ENCODE measurements at regions not wholly inside any gene's neighbourhood (a gene's known extent, or its start where the extent isn't known, plus 50 kb on each side); places are given as distances from the start of the nearest gene placed in this dataset.

DNA sequence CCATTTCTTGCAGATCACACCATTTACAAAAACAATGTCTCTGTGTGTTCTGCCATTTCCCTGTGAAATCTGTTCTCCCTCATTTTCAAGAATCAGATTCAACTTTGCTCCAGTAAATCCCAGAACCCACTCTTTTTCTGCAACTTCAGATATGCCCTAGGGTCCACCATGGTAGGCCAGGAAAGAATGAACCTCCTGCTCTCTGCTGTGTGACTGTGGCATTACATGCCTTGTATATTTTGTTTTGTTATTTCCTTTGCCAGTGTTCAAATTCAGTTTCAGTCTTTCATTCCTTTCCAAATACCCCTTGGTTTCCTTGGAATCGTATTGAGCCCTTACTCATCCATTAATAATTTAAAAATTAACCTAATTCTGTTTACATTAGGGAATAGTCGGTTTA lies 290.2 kb upstream of the VCX start:
- H3K4me3 ChIP-seq, result no peak overlapping the region
- H3K9me3 ChIP-seq, result no peaks in the 10 kb centered on the region
- no peaks in the 10 kb centered on the region for H3K27me3 ChIP-seq
- no peak overlapping the region for H3K27ac ChIP-seq
- TF ChIP-seq POLR2AphosphoS5 (IDR thresholded peaks at IDR 0.05), result no peak
- TF ChIP-seq, protein P1, sequence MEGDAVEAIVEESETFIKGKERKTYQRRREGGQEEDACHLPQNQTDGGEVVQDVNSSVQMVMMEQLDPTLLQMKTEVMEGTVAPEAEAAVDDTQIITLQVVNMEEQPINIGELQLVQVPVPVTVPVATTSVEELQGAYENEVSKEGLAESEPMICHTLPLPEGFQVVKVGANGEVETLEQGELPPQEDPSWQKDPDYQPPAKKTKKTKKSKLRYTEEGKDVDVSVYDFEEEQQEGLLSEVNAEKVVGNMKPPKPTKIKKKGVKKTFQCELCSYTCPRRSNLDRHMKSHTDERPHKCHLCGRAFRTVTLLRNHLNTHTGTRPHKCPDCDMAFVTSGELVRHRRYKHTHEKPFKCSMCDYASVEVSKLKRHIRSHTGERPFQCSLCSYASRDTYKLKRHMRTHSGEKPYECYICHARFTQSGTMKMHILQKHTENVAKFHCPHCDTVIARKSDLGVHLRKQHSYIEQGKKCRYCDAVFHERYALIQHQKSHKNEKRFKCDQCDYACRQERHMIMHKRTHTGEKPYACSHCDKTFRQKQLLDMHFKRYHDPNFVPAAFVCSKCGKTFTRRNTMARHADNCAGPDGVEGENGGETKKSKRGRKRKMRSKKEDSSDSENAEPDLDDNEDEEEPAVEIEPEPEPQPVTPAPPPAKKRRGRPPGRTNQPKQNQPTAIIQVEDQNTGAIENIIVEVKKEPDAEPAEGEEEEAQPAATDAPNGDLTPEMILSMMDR (IDR thresholded peaks at IDR 0.05), result no peak
- no peak for TF ChIP-seq POLR2A (IDR thresholded peaks at IDR 0.05)
- no peak for DNase-seq (ENCODE audit: low spot score in 2 of 2)
- no peaks in the 10 kb centered on the region for H3K4me1 ChIP-seq
- intact Hi-C loops (cut with DNase I; ENCODE audit: low total_unique reads), result loop anchor here (2.0 kb wide), 1 partner anchor 58 kb away; no protein-coding TSS in a partner anchor
- no peaks in the 10 kb centered on the region for H3K36me3 ChIP-seq

DNA sequence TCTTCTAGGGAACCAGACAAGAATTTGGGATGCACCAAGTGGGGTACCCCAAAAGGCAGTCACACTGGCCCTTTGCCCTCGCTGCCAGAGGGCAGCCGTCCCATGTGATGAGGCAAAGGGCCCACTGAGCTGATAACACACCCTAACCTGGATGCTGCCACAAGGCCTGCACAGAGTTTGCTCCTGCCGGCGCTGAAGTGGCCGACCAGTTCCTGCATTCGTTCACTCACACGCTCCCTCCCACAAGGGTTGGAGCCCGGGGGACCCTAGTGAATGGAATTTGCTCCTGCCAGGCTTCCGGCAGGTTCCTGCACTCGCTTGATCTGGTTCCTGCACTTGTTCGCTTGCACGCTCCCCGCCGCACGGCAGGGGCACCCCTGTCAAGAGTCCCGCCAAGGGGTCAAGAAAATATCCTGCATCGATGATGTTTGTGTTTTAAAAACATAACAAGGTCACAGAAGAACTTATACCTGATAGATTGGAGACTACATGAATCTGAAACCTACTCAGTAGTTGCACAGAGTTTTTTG lies 296.4 kb upstream of the VCX start:
- Histone ChIP-seq H3K4me3 (no peak overlapping the region), H3K36me3 (no peaks in the 10 kb centered on the region), H3K27ac (no peak overlapping the region), H3K4me1 (no peaks in the 10 kb centered on the region), H3K27me3 (no peaks in the 10 kb centered on the region), H3K9me3 (no peaks in the 10 kb centered on the region)
- intact Hi-C loops (cut with DNase I; ENCODE audit: low total_unique reads), result no loop called here
- DNase-seq (ENCODE audit: low spot score in 2 of 2), result no peak
- TF ChIP-seq, protein P1 (IDR thresholded peaks at IDR 0.05), result no peak
- TF ChIP-seq POLR2A (IDR thresholded peaks at IDR 0.05), result no peak
- TF ChIP-seq POLR2AphosphoS5 (IDR thresholded peaks at IDR 0.05), result no peak

GRCh38 chrX:7545564-7545963 lies 297.4 kb upstream of the VCX start:
- no peaks in the 10 kb centered on the region for H3K36me3 ChIP-seq
- H3K4me3 ChIP-seq, result no peak overlapping the region
- no peak for DNase-seq (ENCODE audit: low spot score in 2 of 2)
- intact Hi-C loops (cut with DNase I; ENCODE audit: low total_unique reads), result no loop called here
- H3K4me1 ChIP-seq, result no peaks in the 10 kb centered on the region
- no peaks in the 10 kb centered on the region for H3K9me3 ChIP-seq
- no peak overlapping the region for H3K27ac ChIP-seq
- no peaks in the 10 kb centered on the region for H3K27me3 ChIP-seq
- no peak for TF ChIP-seq POLR2AphosphoS5 (IDR thresholded peaks at IDR 0.05)
- TF ChIP-seq POLR2A (IDR thresholded peaks at IDR 0.05), result no peak
- TF ChIP-seq, protein P1 (IDR thresholded peaks at IDR 0.05), result no peak

DNA sequence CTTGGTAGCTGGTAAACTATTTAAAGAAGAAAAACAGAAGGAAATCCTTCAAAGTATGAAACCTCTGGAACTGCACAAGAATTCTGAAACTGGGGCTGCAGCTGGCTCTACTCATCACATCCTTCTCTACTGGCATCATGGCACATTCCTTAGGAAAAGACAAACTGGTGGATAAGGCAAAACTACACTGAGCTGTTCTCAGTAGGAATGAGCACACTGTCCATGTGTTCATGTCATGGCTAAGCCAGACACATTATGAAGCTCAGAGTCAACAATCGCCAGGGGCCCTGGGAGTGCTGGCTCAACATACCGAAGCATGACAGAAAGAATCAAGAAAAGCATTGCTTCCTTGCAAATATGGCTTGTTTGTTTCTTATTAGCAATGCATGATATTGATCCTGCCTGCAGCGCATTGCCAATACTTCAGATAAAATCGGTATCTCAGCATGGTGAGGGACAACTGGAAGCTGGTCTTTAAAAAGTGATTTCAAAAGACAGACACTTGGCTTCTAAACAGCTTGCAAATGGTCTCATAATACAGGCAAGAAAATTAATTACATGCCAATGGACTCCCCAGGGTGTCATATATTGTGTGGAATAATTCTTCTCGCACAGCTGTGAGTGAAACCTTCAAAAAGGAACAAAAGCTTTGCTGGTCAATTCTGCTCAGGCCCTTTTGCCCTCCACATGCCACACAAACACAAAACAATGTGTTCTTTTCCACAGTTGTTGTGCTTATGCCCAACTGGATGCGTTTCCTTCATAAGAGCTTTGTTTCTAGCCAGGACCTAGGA lies 300.2 kb upstream of the VCX start:
- Histone ChIP-seq H3K9me3 (peaks cover 0 to 6% of the 10 kb centered on the region in 2 donors), H3K4me1 (no peaks in the 10 kb centered on the region), H3K27me3 (no peaks in the 10 kb centered on the region), H3K4me3 (no peak overlapping the region), H3K27ac (no peak overlapping the region), H3K36me3 (no peaks in the 10 kb centered on the region)
- intact Hi-C loops (cut with DNase I; ENCODE audit: low total_unique reads), result no loop called here
- no peak for DNase-seq (ENCODE audit: low spot score in 2 of 2)
- TF ChIP-seq POLR2A (IDR thresholded peaks at IDR 0.05) (no peak), POLR2AphosphoS5 (IDR thresholded peaks at IDR 0.05) (no peak)
- TF ChIP-seq, protein P1 (IDR thresholded peaks at IDR 0.05), result no peak

- TF ChIP-seq POLR2AphosphoS5 (IDR thresholded peaks at IDR 0.05) (no peak), POLR2A (IDR thresholded peaks at IDR 0.05) (no peak)
- TF ChIP-seq, protein P1 (IDR thresholded peaks at IDR 0.05), result no peak
- Histone ChIP-seq H3K27ac (no peak overlapping the region), H3K4me3 (no peak overlapping the region), H3K4me1 (no peaks in the 10 kb centered on the region), H3K36me3 (no peaks in the 10 kb centered on the region), H3K9me3 (peaks cover 3 to 11% of the 10 kb centered on the region in 2 donors), H3K27me3 (peaks cover 0 to 5% of the 10 kb centered on the region in 2 donors)
- no peak for DNase-seq (ENCODE audit: low spot score in 2 of 2)
- intact Hi-C loops (cut with DNase I; ENCODE audit: low total_unique reads), result no loop called here
These were observed 320.1 kb upstream of the VCX start for GRCh38 chrX:7522860-7523259.
